ENCODE measurements at regions not wholly inside any gene's neighbourhood (a gene's known extent, or its start where the extent isn't known, plus 50 kb on each side); places are given as distances from the start of the nearest gene placed in this dataset.

GRCh38 chr21:28444111-28444510 lies 548.6 kb downstream of the LTN1 start:
- no peak overlapping the region for H3K4me3 Mint-ChIP-seq
- no peaks in the 10 kb centered on the region for H3K27me3 Mint-ChIP-seq (ENCODE audit: insufficient read depth, low read depth, poor library complexity)
- TF ChIP-seq ETS1 (IDR thresholded peaks at IDR 0.05) (no peak), EZH2 (IDR thresholded peaks at IDR 0.05; ENCODE audit: low read depth, unreplicated experiment) (no peak)
- DNase-seq (ENCODE audit: low spot score) (no peak), ATAC-seq (no peak)
- no peaks in the 10 kb centered on the region for H3K36me3 Mint-ChIP-seq (ENCODE audit: low read depth)
- H3K79me2 ChIP-seq (replicated peaks; ENCODE audit: insufficient read depth), result no peaks in the 10 kb centered on the region
- no peaks in the 10 kb centered on the region for H3K9me2 ChIP-seq (ENCODE audit: insufficient read depth)
- H3K27ac ChIP-seq (ENCODE audit: low read depth), result no peak overlapping the region
- H3K4me3 ChIP-seq, result no peak overlapping the region
- no peaks in the 10 kb centered on the region for H4K20me1 ChIP-seq (replicated peaks; ENCODE audit: insufficient read depth)
- no peak overlapping the region for H2AFZ ChIP-seq
- no peaks in the 10 kb centered on the region for H3F3A ChIP-seq (replicated peaks; ENCODE audit: low read depth)
- H3K36me3 ChIP-seq (ENCODE audit: insufficient read depth), result no peaks in the 10 kb centered on the region
- no peaks in the 10 kb centered on the region for H3K4me1 ChIP-seq (ENCODE audit: insufficient read depth)
- H3K4me2 ChIP-seq, result no peak overlapping the region
- H3K27ac Mint-ChIP-seq, result no peak overlapping the region
- no peaks in the 10 kb centered on the region for H3K27me3 ChIP-seq (ENCODE audit: insufficient read depth)
- H3K4me1 Mint-ChIP-seq, result no peaks in the 10 kb centered on the region
- H3K9me3 Mint-ChIP-seq, result 0 out of 3 replicates have a peak, but pooled peaks cover 4% of the 10 kb centered on the region

- no peak for TF ChIP-seq ETS1 (IDR thresholded peaks at IDR 0.05)
- no peak for TF ChIP-seq JUNB (IDR thresholded peaks at IDR 0.05; ENCODE audit: unreplicated experiment)
- no peak for TF ChIP-seq STAT1 (IDR thresholded peaks at IDR 0.05; ENCODE audit: unreplicated experiment)
- no peak for TF ChIP-seq REST (IDR thresholded peaks at IDR 0.05; ENCODE audit: unreplicated experiment)
- TF ChIP-seq EZH2phosphoT487 (IDR thresholded peaks at IDR 0.05; ENCODE audit: unreplicated experiment), result no peak
- no peak for TF ChIP-seq NANOG (IDR thresholded peaks at IDR 0.05; ENCODE audit: borderline replicate concordance)
- no peak for TF ChIP-seq POLR2AphosphoS5 (IDR thresholded peaks at IDR 0.05; ENCODE audit: low read depth)
- no peak for TF ChIP-seq ZNF331 (CRISPR knock-in tag; IDR thresholded peaks at IDR 0.05; ENCODE audit: low read depth)
- TF ChIP-seq CTCF (conservative IDR thresholded peaks at IDR 0.05; ENCODE audit: low read depth in 2 of 2), result no peak
- no peak for TF ChIP-seq CREB1 (CRISPR knock-in tag; IDR thresholded peaks at IDR 0.05; ENCODE audit: low read depth)
- H3K4me1 ChIP-seq (ENCODE audit: insufficient read depth), result no peaks in the 10 kb centered on the region
- no peaks in the 10 kb centered on the region for H4K20me1 ChIP-seq (replicated peaks; ENCODE audit: insufficient read depth)
- no peaks in the 10 kb centered on the region for H3F3A ChIP-seq (replicated peaks; ENCODE audit: low read depth)
- ATAC-seq (no peak), DNase-seq (ENCODE audit: low spot score) (no peak)
- no peaks in the 10 kb centered on the region for H3K27me3 Mint-ChIP-seq (ENCODE audit: insufficient read depth, low read depth, poor library complexity)
- H3K27ac ChIP-seq (ENCODE audit: low read depth), result no peak overlapping the region
- no peaks in the 10 kb centered on the region for H3K36me3 Mint-ChIP-seq (ENCODE audit: low read depth)
- no peak overlapping the region for H2AFZ ChIP-seq
- no peaks in the 10 kb centered on the region for H3K4me1 Mint-ChIP-seq
- H3K79me2 ChIP-seq (replicated peaks; ENCODE audit: insufficient read depth), result no peaks in the 10 kb centered on the region
- no peaks in the 10 kb centered on the region for H3K9me2 ChIP-seq (ENCODE audit: insufficient read depth)
- H3K36me3 ChIP-seq (ENCODE audit: insufficient read depth), result no peaks in the 10 kb centered on the region
- H3K4me3 ChIP-seq, result no peak overlapping the region
- H3K4me3 Mint-ChIP-seq, result no peak overlapping the region
- H3K9me3 Mint-ChIP-seq, result 0 out of 3 replicates have a peak, but pooled peaks cover 4% of the 10 kb centered on the region
- no peaks in the 10 kb centered on the region for H3K27me3 ChIP-seq (ENCODE audit: insufficient read depth)
- no peak overlapping the region for H3K4me2 ChIP-seq
- no peak overlapping the region for H3K27ac Mint-ChIP-seq
Observed at GRCh38 chr21:28442624-28443023, 550.1 kb downstream of the LTN1 start.

Data from GM23338 (cell line).